HCT116 (cell line): ENCODE measurements at regions not wholly inside any gene's neighbourhood (a gene's known extent, or its start where the extent isn't known, plus 50 kb on each side); places are given as distances from the start of the nearest gene placed in this dataset.

Source experiments
- ATAC-seq: fragments of 200-7000 bp; cut with Tn5 transposase; 2 replicates; pipeline ENCODE4 v1.9.1; 2020; ENCODE audit warnings: mild to moderate bottlenecking, moderate library complexity
- BruUV-seq: library from RNA; stranded (reverse); fragments of 400-500 nt; replicated peaks from 2 replicates; lab custom pipeline; 2021; lab: Mats Ljungman, UMichigan
- CTCF ChIA-PET: fragments of 300-600 bp; sonication (Branson Sonifier 250); formaldehyde crosslinking; loops from one replicate; lab custom pipeline; 2021; ENCODE audit warnings: antibody characterized with exemption; lab: Charles Lee
- POLR2A ChIA-PET: fragments of 300-600, 350-600 bp; sonication (Branson Sonifier 250); formaldehyde crosslinking; loops from one replicate; lab custom pipeline; 2021; ENCODE audit warnings: antibody characterized with exemption; lab: Charles Lee
- RAD21 ChIA-PET, 2 experiments: fragments of 300-600 bp; sonication (Branson Sonifier 250); formaldehyde crosslinking; loops; one replicate each; lab custom pipeline; 2023; ENCODE audit warnings: low total read pairs in 2 of 2; ENCODE audit not compliant: uncharacterized antibody in 2 of 2, unreplicated experiment in 2 of 2, low non-redundant PET in 1 of 2; lab: Charles Lee
- DNase-seq: peaks from one replicate; pipeline ENCODE4 v3.0.0-alpha.2; 2010; ENCODE audit warnings: low read depth, low spot score
- H2AFZ ChIP-seq: fragments of 200-600 bp; shearing (Covaris generic), sonication (generic); 2 replicates; pipeline ENCODE4 v1.6.1; 2017; ENCODE audit warnings: low read depth, mixed run types, mixed read lengths, antibody characterized with exemption, low read length; ENCODE audit not compliant: poor library complexity, severe bottlenecking
- H3K27ac ChIP-seq: 2 replicates; pipeline ENCODE4 v1.5.1; 2012; ENCODE audit warnings: low read depth, low read length
- H3K27me3 ChIP-seq: fragments of 200-600 bp; sonication (generic); 2 replicates; pipeline ENCODE4 v1.6.1; 2016; ENCODE audit warnings: mixed run types, low read length, mixed read lengths; ENCODE audit not compliant: insufficient read depth
- H3K36me3 ChIP-seq, 2 experiments: fragments of 200-500 bp in 1 of 2; fragments of 200-600 bp in 1 of 2; sonication (Bioruptor generic) in 1 of 2; sonication (generic) in 1 of 2; 2 replicates each; pipeline versions ENCODE4 v1.5.1 to v1.6.1; 2014 to 2016; ENCODE audit warnings: low read length in 2 of 2, inconsistent platforms in 1 of 2, mixed read lengths in 1 of 2, mixed run types in 1 of 2; ENCODE audit not compliant: insufficient read depth in 2 of 2, control insufficient read depth in 1 of 2
- H3K4me1 ChIP-seq, 2 experiments: fragments of 200-600 bp in 1 of 2; sonication (generic) in 1 of 2; 2 replicates each; pipeline versions ENCODE4 v1.5.1 to v1.6.1; 2012 to 2017; ENCODE audit warnings: low read length in 2 of 2, inconsistent platforms in 1 of 2, mild to moderate bottlenecking in 1 of 2, mixed read lengths in 1 of 2, mixed run types in 1 of 2, moderate library complexity in 1 of 2; ENCODE audit not compliant: insufficient read depth in 2 of 2, control insufficient read depth in 1 of 2
- H3K4me2 ChIP-seq: fragments of 200-600 bp; sonication (generic); 2 replicates; pipeline ENCODE4 v1.6.1; 2017; ENCODE audit warnings: mixed run types, low read length, mixed read lengths
- H3K4me3 ChIP-seq, 2 experiments: fragments of 200-600 bp in 1 of 2; sonication (generic) in 1 of 2; replicated peaks in 1 of 2; 2 replicates each; pipeline ENCODE4 v1.5.1; 2011 to 2016; ENCODE audit warnings: low read length in 2 of 2, control low read depth in 1 of 2, low read depth in 1 of 2, mild to moderate bottlenecking in 1 of 2, mixed read lengths in 1 of 2, mixed run types in 1 of 2
- H3K79me2 ChIP-seq: fragments of 200-600 bp; sonication (generic); 2 replicates; pipeline ENCODE4 v1.6.1; 2017; ENCODE audit warnings: mild to moderate bottlenecking, mixed run types, low read length, moderate library complexity, mixed read lengths; ENCODE audit not compliant: insufficient read depth
- H3K9ac ChIP-seq: fragments of 200-600 bp; sonication (generic); 2 replicates; pipeline ENCODE4 v1.6.1; 2016; ENCODE audit warnings: low read length, mixed read lengths
- H3K9me2 ChIP-seq: fragments of 200-600 bp; sonication (generic), shearing (Covaris generic); 2 replicates; pipeline ENCODE4 v1.6.1; 2017; ENCODE audit warnings: mixed run types, mild to moderate bottlenecking, moderate library complexity; ENCODE audit not compliant: insufficient read depth
- H3K9me3 ChIP-seq, 2 experiments: fragments of 200-500 bp in 1 of 2; fragments of 200-600 bp in 1 of 2; sonication (Bioruptor generic) in 1 of 2; sonication (generic) in 1 of 2; 2 replicates each; pipeline ENCODE4 v1.6.1; 2014 to 2017; ENCODE audit warnings: low read length in 2 of 2, mixed read lengths in 2 of 2, inconsistent platforms in 1 of 2, low read depth in 1 of 2, mild to moderate bottlenecking in 1 of 2, mixed run types in 1 of 2, moderate library complexity in 1 of 2; ENCODE audit not compliant: control insufficient read depth in 1 of 2, insufficient read depth in 1 of 2
- H4K20me1 ChIP-seq: fragments of 200-600 bp; sonication (generic), shearing (Covaris generic); 2 replicates; pipeline ENCODE4 v1.6.1; 2017; ENCODE audit warnings: mixed run types, mild to moderate bottlenecking, moderate library complexity; ENCODE audit not compliant: insufficient read depth
- CBX3 ChIP-seq: IDR thresholded peaks from 2 replicates; pipeline ENCODE4 v1.6.1; 2012; ENCODE audit warnings: low read depth
- ELF1 ChIP-seq: IDR thresholded peaks from 2 replicates; pipeline ENCODE4 v1.6.1; 2012; ENCODE audit warnings: low read depth, borderline replicate concordance
- JUND ChIP-seq: IDR thresholded peaks from 2 replicates; pipeline ENCODE4 v1.6.1; 2012
- POLR2AphosphoS5 ChIP-seq: IDR thresholded peaks from 2 replicates; pipeline ENCODE4 v1.6.1; 2011; ENCODE audit warnings: mild to moderate bottlenecking, low read depth, low read length, moderate library complexity
- intact Hi-C: fragments of 100-400 bp; cut with micrococcal nuclease; formaldehyde crosslinking; loops from 2 replicates; pipeline ENCODE4 v1.10.0; 2022
- TF ChIP-seq, protein P1 (sequence below): IDR thresholded peaks from 2 replicates; pipeline ENCODE4 v1.6.1; 2012
- TF ChIP-seq, protein P2 (sequence below): IDR thresholded peaks from 2 replicates; pipeline ENCODE4 v1.6.1; 2012; ENCODE audit warnings: low read depth
- TF ChIP-seq, protein P3 (sequence below): IDR thresholded peaks from 2 replicates; pipeline ENCODE4 v1.6.1; 2011; ENCODE audit warnings: mild to moderate bottlenecking, low read length, moderate library complexity; ENCODE audit not compliant: insufficient replicate concordance; ENCODE audit errors: extremely low read depth
- TF ChIP-seq, protein P4 (sequence below), 3 experiments: fragments of 200-600 bp in 1 of 3; sonication (generic) in 1 of 3; IDR thresholded peaks in 2 of 3; conservative IDR thresholded peaks in 1 of 3; 2 replicates each; pipeline ENCODE4 v1.5.1; 2012 to 2017; ENCODE audit warnings: low read depth in 2 of 3, low read length in 2 of 3, antibody characterized with exemption in 1 of 3, borderline replicate concordance in 1 of 3, control low read depth in 1 of 3, mild to moderate bottlenecking in 1 of 3, mixed read lengths in 1 of 3, mixed run types in 1 of 3, moderate library complexity in 1 of 3; ENCODE audit not compliant: insufficient read depth in 1 of 3

DNA sequence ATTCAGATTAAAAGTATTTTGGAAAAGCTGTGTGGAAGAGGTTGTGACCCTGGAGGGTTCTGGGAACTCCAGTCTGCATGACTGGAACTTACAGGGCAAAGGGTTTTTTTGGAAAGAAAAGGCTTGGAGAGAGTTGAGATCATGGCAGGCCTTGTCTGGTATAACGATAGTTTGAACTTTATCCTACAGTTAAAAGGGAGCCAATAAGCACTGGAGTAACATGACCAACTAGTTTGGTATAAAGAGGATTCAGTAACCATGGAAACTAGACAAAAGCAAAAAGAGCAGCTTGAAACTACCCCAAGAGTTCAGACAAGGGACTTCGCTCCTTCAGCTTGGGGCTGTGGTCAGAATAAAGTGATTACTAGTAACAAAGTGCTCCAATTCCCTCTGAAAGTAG is 151.2 kb upstream of the TMCO5A start (continued):
- no peak for TF ChIP-seq JUND
- TF ChIP-seq, protein P1, sequence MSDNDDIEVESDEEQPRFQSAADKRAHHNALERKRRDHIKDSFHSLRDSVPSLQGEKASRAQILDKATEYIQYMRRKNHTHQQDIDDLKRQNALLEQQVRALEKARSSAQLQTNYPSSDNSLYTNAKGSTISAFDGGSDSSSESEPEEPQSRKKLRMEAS, result no peak
- TF ChIP-seq, all 23 proteins: peak for 0

DNA sequence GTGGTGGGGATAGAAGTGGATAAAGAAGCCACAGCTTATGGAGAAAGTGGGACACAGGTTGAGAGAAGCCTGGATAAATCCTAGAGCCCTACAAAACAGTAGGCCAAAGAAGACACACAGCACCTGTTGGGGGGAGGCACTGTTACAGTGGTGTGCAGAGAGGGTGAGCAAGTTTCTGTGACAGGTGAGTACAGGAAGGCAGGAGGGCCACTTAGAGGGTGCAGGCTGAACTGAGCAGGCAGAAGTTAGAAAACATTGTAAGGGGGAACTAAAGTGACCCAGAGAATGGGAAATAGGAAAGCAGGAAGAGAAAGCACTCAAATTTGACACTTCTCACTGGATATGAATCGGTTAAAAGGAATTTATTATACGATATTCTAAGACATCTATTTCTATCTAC is 146.1 kb upstream of the TMCO5A start:
- ChIA-PET POLR2A (no interaction called here), CTCF (no interaction called here), RAD21 (no interaction called here)
- Histone ChIP-seq H3K4me1 (peaks cover 4 to 16% of the 10 kb centered on the region in 2 experiments; a peak in 3 of 4 replicates), H3K27ac (no peak overlapping the region), H3K79me2 (no peaks in the 10 kb centered on the region), H4K20me1 (no peaks in the 10 kb centered on the region), H2AFZ (no peak overlapping the region), H3K9ac (no peak overlapping the region), H3K9me2 (no peaks in the 10 kb centered on the region), H3K36me3 (no peaks in the 10 kb centered on the region; a peak in 1 of 4 replicates), H3K4me2 (no peak overlapping the region), H3K27me3 (no peaks in the 10 kb centered on the region)
- no TSS peak for BruUV-seq
- ATAC-seq (no peak), DNase-seq (no peak)
- intact Hi-C loops, result loop anchor here (5.0 kb wide), 1 partner anchor 514 kb away; no protein-coding TSS in a partner anchor
- TF ChIP-seq ELF1 (no peak), JUND (no peak)
- TF ChIP-seq, all 23 proteins: peak for 0
- no peaks in the 10 kb centered on the region for H3K9me3 ChIP-seq
- no peak overlapping the region for H3K4me3 ChIP-seq

DNA sequence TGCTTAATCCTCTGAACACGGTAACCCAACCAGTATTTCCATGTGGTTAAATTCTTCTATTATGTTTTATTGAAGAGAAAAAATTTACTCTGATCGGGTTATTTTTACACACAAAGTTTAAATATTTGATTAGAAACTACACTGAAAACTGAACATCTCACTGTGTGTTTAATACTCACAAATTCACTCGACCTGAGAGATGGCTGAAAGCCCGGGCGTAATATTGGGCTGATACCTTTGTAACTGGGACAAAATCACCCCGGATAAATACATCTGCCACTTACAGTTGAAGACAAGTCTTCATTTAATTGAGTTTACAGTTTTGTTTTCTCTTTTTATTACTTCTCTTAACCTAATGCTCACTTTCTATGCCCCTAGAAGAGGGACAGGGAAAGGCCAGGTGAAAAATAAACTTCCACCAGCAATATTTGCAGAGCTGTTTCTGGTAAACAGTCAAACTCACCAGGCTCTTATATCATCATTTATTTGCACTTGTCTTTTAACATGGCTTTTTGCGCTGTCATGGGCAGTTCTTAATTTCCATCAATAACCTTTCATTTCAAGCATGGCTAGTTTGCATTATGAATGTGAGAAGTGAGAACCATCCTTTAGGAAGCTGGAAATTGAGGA is 145.6 kb upstream of the TMCO5A start:
- no TSS peak for BruUV-seq
- Histone ChIP-seq H3K27ac (no peak overlapping the region), H3K9me3 (no peaks in the 10 kb centered on the region), H3K27me3 (no peaks in the 10 kb centered on the region), H4K20me1 (no peaks in the 10 kb centered on the region), H3K9me2 (no peaks in the 10 kb centered on the region), H3K79me2 (no peaks in the 10 kb centered on the region), H3K4me3 (no peak overlapping the region), H3K36me3 (no peaks in the 10 kb centered on the region; a peak in 1 of 4 replicates), H3K9ac (no peak overlapping the region), H3K4me1 (peaks cover 4 to 16% of the 10 kb centered on the region in 2 experiments; a peak in 3 of 4 replicates), H3K4me2 (peak overlapping the region; percentile 38), H2AFZ (no peak overlapping the region)
- DNase-seq, result no peak
- POLR2A ChIA-PET, result no interaction called here
- CTCF ChIA-PET, result interaction anchor here (0.6 to 2.1 kb wide), 2 partner anchors 24 to 36 kb away, joined by 3 to 8 read pairs; no protein-coding TSS in a partner anchor
- intact Hi-C loops, result loop anchor here (5.0 kb wide), 1 partner anchor 513 kb away; no protein-coding TSS in a partner anchor
- RAD21 ChIA-PET, result no interaction called here
- no peak for ATAC-seq
- TF ChIP-seq, protein P2, sequence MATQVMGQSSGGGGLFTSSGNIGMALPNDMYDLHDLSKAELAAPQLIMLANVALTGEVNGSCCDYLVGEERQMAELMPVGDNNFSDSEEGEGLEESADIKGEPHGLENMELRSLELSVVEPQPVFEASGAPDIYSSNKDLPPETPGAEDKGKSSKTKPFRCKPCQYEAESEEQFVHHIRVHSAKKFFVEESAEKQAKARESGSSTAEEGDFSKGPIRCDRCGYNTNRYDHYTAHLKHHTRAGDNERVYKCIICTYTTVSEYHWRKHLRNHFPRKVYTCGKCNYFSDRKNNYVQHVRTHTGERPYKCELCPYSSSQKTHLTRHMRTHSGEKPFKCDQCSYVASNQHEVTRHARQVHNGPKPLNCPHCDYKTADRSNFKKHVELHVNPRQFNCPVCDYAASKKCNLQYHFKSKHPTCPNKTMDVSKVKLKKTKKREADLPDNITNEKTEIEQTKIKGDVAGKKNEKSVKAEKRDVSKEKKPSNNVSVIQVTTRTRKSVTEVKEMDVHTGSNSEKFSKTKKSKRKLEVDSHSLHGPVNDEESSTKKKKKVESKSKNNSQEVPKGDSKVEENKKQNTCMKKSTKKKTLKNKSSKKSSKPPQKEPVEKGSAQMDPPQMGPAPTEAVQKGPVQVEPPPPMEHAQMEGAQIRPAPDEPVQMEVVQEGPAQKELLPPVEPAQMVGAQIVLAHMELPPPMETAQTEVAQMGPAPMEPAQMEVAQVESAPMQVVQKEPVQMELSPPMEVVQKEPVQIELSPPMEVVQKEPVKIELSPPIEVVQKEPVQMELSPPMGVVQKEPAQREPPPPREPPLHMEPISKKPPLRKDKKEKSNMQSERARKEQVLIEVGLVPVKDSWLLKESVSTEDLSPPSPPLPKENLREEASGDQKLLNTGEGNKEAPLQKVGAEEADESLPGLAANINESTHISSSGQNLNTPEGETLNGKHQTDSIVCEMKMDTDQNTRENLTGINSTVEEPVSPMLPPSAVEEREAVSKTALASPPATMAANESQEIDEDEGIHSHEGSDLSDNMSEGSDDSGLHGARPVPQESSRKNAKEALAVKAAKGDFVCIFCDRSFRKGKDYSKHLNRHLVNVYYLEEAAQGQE, result no peak
- TF ChIP-seq CBX3, result no peak
- TF ChIP-seq, protein P3, sequence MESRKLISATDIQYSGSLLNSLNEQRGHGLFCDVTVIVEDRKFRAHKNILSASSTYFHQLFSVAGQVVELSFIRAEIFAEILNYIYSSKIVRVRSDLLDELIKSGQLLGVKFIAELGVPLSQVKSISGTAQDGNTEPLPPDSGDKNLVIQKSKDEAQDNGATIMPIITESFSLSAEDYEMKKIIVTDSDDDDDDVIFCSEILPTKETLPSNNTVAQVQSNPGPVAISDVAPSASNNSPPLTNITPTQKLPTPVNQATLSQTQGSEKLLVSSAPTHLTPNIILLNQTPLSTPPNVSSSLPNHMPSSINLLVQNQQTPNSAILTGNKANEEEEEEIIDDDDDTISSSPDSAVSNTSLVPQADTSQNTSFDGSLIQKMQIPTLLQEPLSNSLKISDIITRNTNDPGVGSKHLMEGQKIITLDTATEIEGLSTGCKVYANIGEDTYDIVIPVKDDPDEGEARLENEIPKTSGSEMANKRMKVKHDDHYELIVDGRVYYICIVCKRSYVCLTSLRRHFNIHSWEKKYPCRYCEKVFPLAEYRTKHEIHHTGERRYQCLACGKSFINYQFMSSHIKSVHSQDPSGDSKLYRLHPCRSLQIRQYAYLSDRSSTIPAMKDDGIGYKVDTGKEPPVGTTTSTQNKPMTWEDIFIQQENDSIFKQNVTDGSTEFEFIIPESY, result no peak
- no peak for TF ChIP-seq JUND
- no peak for TF ChIP-seq POLR2AphosphoS5
- TF ChIP-seq, protein P4, sequence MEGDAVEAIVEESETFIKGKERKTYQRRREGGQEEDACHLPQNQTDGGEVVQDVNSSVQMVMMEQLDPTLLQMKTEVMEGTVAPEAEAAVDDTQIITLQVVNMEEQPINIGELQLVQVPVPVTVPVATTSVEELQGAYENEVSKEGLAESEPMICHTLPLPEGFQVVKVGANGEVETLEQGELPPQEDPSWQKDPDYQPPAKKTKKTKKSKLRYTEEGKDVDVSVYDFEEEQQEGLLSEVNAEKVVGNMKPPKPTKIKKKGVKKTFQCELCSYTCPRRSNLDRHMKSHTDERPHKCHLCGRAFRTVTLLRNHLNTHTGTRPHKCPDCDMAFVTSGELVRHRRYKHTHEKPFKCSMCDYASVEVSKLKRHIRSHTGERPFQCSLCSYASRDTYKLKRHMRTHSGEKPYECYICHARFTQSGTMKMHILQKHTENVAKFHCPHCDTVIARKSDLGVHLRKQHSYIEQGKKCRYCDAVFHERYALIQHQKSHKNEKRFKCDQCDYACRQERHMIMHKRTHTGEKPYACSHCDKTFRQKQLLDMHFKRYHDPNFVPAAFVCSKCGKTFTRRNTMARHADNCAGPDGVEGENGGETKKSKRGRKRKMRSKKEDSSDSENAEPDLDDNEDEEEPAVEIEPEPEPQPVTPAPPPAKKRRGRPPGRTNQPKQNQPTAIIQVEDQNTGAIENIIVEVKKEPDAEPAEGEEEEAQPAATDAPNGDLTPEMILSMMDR (IDR thresholded peaks at IDR 0.05 in 2 of 3, conservative IDR thresholded peaks at IDR 0.05 in 1 of 3; ENCODE audit: borderline replicate concordance in 1 of 3, insufficient read depth in 1 of 3, low read depth in 2 of 3, low read length in 2 of 3), result no peak
